Mucosa of descending colon (tissue), 3 donors: ENCODE measurements at regions not wholly inside any gene's neighbourhood (a gene's known extent, or its start where the extent isn't known, plus 50 kb on each side); places are given as distances from the start of the nearest gene placed in this dataset.

ENCODE experiments used
- ATAC-seq: fragments of 200-7000 bp; cut with Tn5 transposase; one replicate; pipeline ENCODE4 v1.9.1; 2020; ENCODE audit warnings: mild to moderate bottlenecking, moderate library complexity
- DNase-seq, 3 donors: peaks; one replicate each; pipeline ENCODE4 v3.0.0-alpha.2; 2020
- H3K36me3 ChIP-seq: fragments of 200-600 bp; one replicate; pipeline ENCODE4 v1.8.0; 2021; ENCODE audit warnings: low read depth, mild to moderate bottlenecking
- H3K4me1 ChIP-seq: fragments of 200-600 bp; one replicate; pipeline ENCODE4 v1.8.0; 2021; ENCODE audit warnings: low read depth, mild to moderate bottlenecking
- H3K4me3 ChIP-seq: fragments of 200-600 bp; one replicate; pipeline ENCODE4 v1.8.0; 2021; ENCODE audit warnings: mild to moderate bottlenecking
- H3K9me3 ChIP-seq: fragments of 200-600 bp; one replicate; pipeline ENCODE4 v1.8.0; 2021; ENCODE audit warnings: mild to moderate bottlenecking
- CTCF ChIP-seq: fragments of 200-600 bp; IDR thresholded peaks from one replicate; pipeline ENCODE4 v1.8.0; 2022; ENCODE audit warnings: antibody characterized with exemption, mild to moderate bottlenecking
- intact Hi-C, 2 donors: fragments of 100-400 bp; cut with DNase I in 1 of 2; cut with micrococcal nuclease in 1 of 2; formaldehyde crosslinking; loops; one replicate each; pipeline versions ENCODE4 v1.11.0 to v1.11.1; 2022; cut with DNase I, micrococcal nuclease
- donor health status: DM: no; HTN: no; CAD: no; lungs with moderate emphysema.
- donor health status: DM: no; HTN: no; CAD: no.
- donor health status: DM: no; HTN: yes; CAD: no.

GRCh38 chr2:404581-404980 lies 116.7 kb upstream of the ALKAL2 start:
- no peak overlapping the region for H3K4me3 ChIP-seq
- intact Hi-C loops: no loop called here
- no peak for TF ChIP-seq CTCF
- ATAC-seq: no peak
- no peaks in the 10 kb centered on the region for H3K4me1 ChIP-seq
- H3K9me3 ChIP-seq: no peaks in the 10 kb centered on the region
- no peak for DNase-seq
- H3K36me3 ChIP-seq: no peaks in the 10 kb centered on the region

GRCh38 chr2:403682-404081 lies 115.8 kb upstream of the ALKAL2 start:
- no peaks in the 10 kb centered on the region for H3K9me3 ChIP-seq
- no peak overlapping the region for H3K4me3 ChIP-seq
- DNase-seq (no peak), ATAC-seq (no peak)
- no peak for TF ChIP-seq CTCF
- H3K4me1 ChIP-seq: no peaks in the 10 kb centered on the region
- intact Hi-C loops: no loop called here
- no peaks in the 10 kb centered on the region for H3K36me3 ChIP-seq

- no peak overlapping the region for H3K4me3 ChIP-seq
- no peak for ATAC-seq
- no peak for TF ChIP-seq CTCF
- intact Hi-C loops: no loop called here
- H3K4me1 ChIP-seq: no peaks in the 10 kb centered on the region
- no peak for DNase-seq
- no peaks in the 10 kb centered on the region for H3K9me3 ChIP-seq
- no peaks in the 10 kb centered on the region for H3K36me3 ChIP-seq
Measured at GRCh38 chr2:402721-403120, 114.8 kb upstream of the ALKAL2 start.

- DNase-seq (no peak), ATAC-seq (no peak)
- Histone ChIP-seq H3K4me1 (no peaks in the 10 kb centered on the region), H3K36me3 (no peaks in the 10 kb centered on the region), H3K9me3 (no peaks in the 10 kb centered on the region), H3K4me3 (no peak overlapping the region)
- intact Hi-C loops: no loop called here
- TF ChIP-seq CTCF: no peak
Measured at GRCh38 chr2:402206-402605, 114.3 kb upstream of the ALKAL2 start.

GRCh38 chr2:401019-401679 lies 113.3 kb upstream of the ALKAL2 start:
- Histone ChIP-seq H3K36me3 (no peaks in the 10 kb centered on the region), H3K4me3 (no peak overlapping the region), H3K4me1 (no peaks in the 10 kb centered on the region), H3K9me3 (no peaks in the 10 kb centered on the region)
- TF ChIP-seq CTCF: no peak
- no peak for ATAC-seq
- no peak for DNase-seq
- intact Hi-C loops: no loop called here

GRCh38 chr2:397926-398325 lies 110.0 kb upstream of the ALKAL2 start:
- H3K4me3 ChIP-seq: no peak overlapping the region
- intact Hi-C loops: no loop called here
- no peaks in the 10 kb centered on the region for H3K36me3 ChIP-seq
- DNase-seq: no peak
- no peaks in the 10 kb centered on the region for H3K4me1 ChIP-seq
- H3K9me3 ChIP-seq: no peaks in the 10 kb centered on the region
- no peak for TF ChIP-seq CTCF
- no peak for ATAC-seq
